GM21526 (cell line): ENCODE measurements at regions not wholly inside any gene's neighbourhood (a gene's known extent, or its start where the extent isn't known, plus 50 kb on each side); places are given as distances from the start of the nearest gene placed in this dataset.

Experiments
- ATAC-seq: cut with Tn5 transposase; IDR thresholded peaks from one replicate; pipeline ENCODE4 v1.9.1; 2021; ENCODE audit warnings: moderate library complexity; ENCODE audit not compliant: unreplicated experiment, low FRiP score

DNA sequence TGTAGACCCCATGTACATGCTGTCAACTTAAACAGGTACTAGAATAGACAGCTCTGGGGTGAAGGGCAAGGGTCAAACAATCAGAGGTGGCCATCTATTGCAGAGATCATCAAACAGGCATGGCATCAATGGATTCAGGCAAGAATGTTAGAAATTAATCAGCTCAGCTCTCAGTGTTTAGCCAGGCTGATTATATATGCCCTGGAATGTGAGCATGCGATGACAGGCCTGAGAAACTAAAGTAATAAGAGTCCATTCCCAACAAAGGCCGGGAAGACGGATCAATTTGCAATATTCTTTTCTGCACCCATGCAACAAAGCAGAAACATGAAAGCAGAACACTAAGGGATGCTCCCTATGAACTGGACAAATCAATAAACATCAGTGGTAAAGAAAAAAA is 380.5 kb upstream of the SPRED2 start:
- no peak for ATAC-seq

DNA sequence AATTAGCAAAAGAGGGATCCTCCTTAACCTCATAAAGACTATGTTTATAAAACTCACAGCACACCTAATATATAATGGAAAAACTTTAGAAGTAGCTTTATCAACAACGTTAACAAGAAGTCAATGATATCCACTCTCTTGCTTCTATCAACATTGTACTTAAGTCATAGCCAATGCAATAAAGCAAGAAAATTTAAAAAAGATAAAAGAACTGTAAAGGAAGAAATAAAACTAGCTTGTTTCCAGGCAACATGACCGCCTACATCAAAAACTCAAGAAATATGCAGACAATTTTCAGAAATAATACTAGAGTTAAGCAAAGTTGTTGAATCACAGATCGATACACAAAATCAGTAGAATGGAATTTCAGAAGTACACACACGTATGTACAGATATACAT is 375.5 kb upstream of the SPRED2 start:
- no peak for ATAC-seq

- ATAC-seq: no peak
These were observed 372.4 kb upstream of the SPRED2 start for GRCh38 chr2:65804777-65805176.

DNA sequence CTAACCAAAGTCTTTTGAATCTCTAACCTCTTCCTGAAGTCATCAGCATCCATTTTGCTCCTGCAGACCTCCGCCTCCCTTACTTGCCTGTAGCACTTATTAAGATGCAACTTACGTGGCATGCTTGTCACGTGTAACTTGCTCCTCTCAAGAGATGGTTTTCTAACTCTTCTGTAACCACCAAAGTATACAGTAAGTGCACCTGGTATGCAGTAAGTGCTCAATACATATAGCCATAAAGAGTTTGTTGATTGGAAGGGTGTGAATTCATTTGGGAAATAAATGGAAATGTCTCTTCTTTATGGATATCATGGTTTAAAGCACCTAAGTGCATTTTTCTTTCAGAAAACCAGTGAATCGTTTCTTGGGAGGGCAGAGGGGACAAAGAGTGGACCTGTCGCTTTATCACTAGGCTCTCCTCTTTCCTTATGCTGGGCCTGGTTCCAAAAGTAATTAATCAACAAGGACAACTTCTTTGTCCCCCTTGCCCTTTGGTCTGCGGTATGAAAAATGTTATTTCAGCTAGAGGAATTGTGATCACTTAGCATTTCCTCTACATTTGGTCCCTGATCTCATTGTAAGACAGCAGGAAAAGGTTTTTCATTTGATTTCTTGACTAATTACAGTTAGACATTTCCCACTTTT is 370.0 kb upstream of the SPRED2 start:
- ATAC-seq: no peak

DNA sequence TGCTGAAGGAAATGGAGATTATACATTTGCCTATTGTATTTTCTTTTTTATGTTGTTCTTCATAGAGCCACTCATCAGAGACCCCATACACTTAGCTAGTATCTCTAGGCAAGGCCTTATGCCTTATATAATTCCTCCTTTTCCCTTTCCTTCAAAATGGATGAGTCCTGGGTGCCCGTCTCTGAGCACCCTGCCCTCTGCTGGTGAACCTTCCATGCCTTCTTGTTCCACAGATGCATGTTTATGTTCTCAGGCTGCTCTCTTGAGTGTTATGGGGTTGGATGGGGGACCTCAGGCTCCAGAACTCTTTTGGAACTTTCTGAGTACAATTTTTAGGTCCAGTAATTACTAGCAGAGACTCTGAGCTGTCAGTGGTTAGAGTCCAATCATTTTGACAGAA is 368.6 kb upstream of the SPRED2 start:
- no peak for ATAC-seq

GRCh38 chr2:65799141-65799854 is 366.9 kb upstream of the SPRED2 start:
- ATAC-seq: no peak

GRCh38 chr2:65798641-65799040 is 366.2 kb upstream of the SPRED2 start:
- no peak for ATAC-seq

- ATAC-seq: no peak
These were observed 362.6 kb upstream of the SPRED2 start for GRCh38 chr2:65794994-65795393.

GRCh38 chr2:65791404-65791975 is 359.1 kb upstream of the SPRED2 start:
- no peak for ATAC-seq

DNA sequence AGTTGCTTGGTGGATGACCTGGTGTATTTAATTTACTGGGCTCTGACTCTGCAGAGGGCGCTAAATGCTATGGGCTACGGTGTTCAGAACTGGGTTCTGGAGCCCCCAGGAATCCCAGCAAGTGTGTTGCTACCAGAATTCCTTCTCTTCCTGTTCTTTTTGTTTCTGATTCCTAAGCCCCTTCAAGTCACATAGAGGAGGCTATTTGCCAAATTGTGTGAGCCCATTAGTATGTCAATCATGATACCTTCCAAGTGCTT is 358.2 kb upstream of the SPRED2 start:
- no peak for ATAC-seq

- no peak for ATAC-seq
These were observed 357.7 kb upstream of the SPRED2 start for GRCh38 chr2:65789923-65790675.

GRCh38 chr2:65788556-65788955 is 356.2 kb upstream of the SPRED2 start:
- no peak for ATAC-seq

- ATAC-seq: no peak
These were observed 354.4 kb upstream of the SPRED2 start for GRCh38 chr2:65786765-65787164.

GRCh38 chr2:65786007-65786717 is 353.8 kb upstream of the SPRED2 start:
- no peak for ATAC-seq

DNA sequence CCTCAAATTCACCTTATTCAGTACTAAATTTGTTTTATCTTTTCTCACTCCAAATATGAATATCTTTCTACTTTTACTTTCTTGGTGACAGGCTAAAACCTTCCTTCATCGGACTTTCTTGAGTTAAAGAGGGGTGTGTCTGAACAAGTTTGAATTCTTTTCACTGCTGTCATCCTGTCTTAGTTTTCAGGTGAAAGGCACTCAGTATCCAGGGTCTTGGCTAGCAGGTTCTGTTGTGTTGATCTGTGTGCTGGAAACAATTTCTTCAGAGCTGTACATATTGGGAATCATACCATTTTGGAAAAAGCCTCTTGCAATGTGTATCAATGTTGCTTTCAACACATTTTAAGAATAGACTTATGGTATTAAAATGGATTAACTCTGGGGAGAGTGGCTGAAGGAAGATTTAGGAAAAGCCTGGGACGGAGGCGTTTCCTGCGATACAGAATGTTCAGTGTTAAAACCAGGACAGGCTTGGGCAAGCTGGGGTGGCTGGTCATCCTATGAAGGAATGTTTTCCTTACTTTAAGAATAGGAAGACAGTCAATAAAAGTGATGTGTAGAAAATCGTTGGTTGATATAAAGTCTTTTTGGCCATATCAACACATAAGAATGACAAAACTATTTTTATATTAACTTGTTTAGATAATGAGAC is 350.7 kb upstream of the SPRED2 start:
- no peak for ATAC-seq

GRCh38 chr2:65782186-65782585 is 349.8 kb upstream of the SPRED2 start:
- ATAC-seq: no peak

DNA sequence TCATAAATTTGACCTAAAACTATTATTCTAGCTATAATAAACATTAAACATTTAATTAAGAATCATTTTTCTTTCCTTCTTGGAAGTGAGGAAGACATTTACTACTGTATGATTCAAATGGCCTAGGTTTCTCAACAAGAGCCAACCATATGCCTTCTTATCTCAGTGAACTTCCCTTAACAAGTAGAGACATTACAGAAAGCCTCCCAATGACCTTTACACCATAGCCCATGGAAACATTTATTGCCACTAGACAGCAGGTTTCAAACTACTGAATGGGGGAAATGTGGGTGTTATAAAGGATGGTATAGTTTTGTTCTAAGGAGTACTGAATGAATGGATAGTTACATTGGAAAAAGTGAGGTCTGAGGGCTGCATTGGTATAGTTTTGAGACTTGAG is 349.4 kb upstream of the SPRED2 start:
- ATAC-seq: no peak

DNA sequence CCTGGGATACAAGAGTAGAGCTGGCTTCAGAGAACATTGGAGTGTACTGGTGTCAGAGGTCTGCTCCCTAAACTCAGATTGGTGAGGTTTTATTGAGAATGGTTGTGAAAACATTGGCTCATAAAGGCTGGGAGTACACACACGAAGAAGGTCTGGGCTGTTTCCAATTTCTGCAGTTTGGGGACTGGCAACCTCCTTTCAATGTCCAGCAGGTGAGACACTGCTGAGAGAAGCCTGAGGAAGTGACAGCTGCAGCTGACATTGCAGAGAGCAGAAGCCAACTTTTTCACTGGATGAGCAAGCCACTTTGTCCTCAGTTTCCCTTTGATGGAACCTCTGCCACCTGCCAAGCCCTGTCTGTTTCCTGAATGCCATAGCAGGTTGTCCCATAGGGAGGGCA is 346.6 kb upstream of the SPRED2 start:
- no peak for ATAC-seq

DNA sequence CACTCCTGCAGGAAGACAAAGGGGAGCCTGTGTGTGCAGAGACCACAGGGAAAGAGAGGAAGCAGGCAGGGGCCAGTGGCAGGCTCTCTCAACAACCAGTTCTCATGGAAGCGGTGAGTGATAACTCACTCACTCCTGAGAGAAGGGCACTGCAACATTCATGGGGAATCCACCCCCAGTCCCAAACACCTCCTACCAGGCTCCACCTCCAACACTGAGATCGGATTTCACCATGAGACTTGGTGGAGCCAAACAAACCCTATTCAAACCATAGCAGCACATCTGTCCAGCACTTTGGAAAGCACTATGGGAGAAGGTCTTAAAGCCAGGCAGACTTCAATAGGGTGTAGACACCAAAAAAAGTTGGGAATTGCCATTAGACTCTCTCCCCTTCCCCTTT is 345.7 kb upstream of the SPRED2 start:
- ATAC-seq: no peak

DNA sequence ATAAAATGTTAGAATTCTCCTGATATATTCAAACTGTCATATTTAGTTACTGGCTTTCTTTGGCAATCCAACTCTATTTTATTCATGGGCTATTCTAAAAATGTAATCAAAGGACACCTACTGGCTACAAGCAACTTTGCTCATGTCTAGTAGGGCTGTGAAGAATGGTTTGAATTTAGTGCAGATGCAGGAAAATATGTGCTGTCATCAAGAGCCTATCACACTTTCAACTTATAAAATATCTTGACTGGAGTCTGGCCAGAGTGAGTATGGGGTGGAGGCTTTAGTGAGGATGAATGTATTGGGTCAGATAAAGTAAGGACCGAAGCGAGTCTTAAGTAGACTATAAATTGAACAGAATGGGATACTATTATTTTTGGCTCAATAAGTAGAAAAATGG is 343.4 kb upstream of the SPRED2 start:
- no peak for ATAC-seq

GRCh38 chr2:65767946-65768345 is 335.5 kb upstream of the SPRED2 start:
- no peak for ATAC-seq
